ENCODE measurements at regions not wholly inside any gene's neighbourhood (a gene's known extent, or its start where the extent isn't known, plus 50 kb on each side); places are given as distances from the start of the nearest gene placed in this dataset.

DNA sequence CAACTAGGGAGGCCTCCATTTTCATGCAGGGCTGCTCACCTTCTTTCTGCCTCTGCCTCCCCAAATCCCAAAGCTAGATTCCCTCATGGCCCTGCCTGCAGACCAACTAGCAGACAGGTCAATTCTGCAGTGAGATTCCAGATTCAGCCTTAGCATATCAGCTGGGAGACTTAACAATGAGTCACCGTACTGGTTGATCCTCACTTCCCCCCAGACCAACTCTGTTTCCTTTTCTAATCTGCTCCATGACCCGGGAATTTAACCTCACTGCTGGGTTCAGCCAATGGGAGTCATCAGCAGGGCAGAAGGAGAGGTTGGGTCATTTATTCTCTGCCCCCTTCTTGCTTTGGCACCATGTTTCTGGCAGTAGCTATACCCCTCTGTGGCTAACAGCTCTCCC, 140.6 kb upstream of the GRIK3 start:
- WGBS (ENCODE audit: low lambda C conversion rate): 16% methylated on average over 2 of the region's 2 CpGs
- no peak overlapping the region for H2AFZ ChIP-seq (ENCODE audit: low read depth)

More for the DNA sequence above, 140.6 kb upstream of the GRIK3 start:
- no peak overlapping the region for H3K4me2 ChIP-seq
- H4K20me1 ChIP-seq (ENCODE audit: insufficient read depth): no peaks in the 10 kb centered on the region
- H3K4me3 ChIP-seq (ENCODE audit: low read depth in 2 of 2, low read length in 1 of 2): no peak overlapping the region
- DNase-seq: no peak
- TF ChIP-seq, protein P1, sequence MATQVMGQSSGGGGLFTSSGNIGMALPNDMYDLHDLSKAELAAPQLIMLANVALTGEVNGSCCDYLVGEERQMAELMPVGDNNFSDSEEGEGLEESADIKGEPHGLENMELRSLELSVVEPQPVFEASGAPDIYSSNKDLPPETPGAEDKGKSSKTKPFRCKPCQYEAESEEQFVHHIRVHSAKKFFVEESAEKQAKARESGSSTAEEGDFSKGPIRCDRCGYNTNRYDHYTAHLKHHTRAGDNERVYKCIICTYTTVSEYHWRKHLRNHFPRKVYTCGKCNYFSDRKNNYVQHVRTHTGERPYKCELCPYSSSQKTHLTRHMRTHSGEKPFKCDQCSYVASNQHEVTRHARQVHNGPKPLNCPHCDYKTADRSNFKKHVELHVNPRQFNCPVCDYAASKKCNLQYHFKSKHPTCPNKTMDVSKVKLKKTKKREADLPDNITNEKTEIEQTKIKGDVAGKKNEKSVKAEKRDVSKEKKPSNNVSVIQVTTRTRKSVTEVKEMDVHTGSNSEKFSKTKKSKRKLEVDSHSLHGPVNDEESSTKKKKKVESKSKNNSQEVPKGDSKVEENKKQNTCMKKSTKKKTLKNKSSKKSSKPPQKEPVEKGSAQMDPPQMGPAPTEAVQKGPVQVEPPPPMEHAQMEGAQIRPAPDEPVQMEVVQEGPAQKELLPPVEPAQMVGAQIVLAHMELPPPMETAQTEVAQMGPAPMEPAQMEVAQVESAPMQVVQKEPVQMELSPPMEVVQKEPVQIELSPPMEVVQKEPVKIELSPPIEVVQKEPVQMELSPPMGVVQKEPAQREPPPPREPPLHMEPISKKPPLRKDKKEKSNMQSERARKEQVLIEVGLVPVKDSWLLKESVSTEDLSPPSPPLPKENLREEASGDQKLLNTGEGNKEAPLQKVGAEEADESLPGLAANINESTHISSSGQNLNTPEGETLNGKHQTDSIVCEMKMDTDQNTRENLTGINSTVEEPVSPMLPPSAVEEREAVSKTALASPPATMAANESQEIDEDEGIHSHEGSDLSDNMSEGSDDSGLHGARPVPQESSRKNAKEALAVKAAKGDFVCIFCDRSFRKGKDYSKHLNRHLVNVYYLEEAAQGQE (IDR thresholded peaks at IDR 0.05; ENCODE audit: low read depth, low read length): no peak
- TF ChIP-seq RCOR1 (IDR thresholded peaks at IDR 0.05; ENCODE audit: low read length) (no peak), POLR2AphosphoS5 (IDR thresholded peaks at IDR 0.05; ENCODE audit: low read depth, low read length) (no peak), RXRA (IDR thresholded peaks at IDR 0.05; ENCODE audit: borderline replicate concordance, low read depth) (no peak), EZH2phosphoT487 (IDR thresholded peaks at IDR 0.05; ENCODE audit: borderline replicate concordance, low read depth) (no peak), NRF1 (IDR thresholded peaks at IDR 0.05; ENCODE audit: low read depth, low read length) (no peak), JUND (IDR thresholded peaks at IDR 0.05) (no peak), SIN3A (IDR thresholded peaks at IDR 0.05; ENCODE audit: borderline replicate concordance, low read depth, low read length) (no peak), CHD2 (IDR thresholded peaks at IDR 0.05; ENCODE audit: low read length, partially characterized antibody) (no peak), FOXJ3 (CRISPR knock-in tag; IDR thresholded peaks at IDR 0.05) (no peak), EP300 (IDR thresholded peaks at IDR 0.05; ENCODE audit: borderline replicate concordance in 1 of 2, low read depth in 1 of 2, low read length in 1 of 2) (no peak), TAF1 (IDR thresholded peaks at IDR 0.05; ENCODE audit: borderline replicate concordance, low read depth, low read length) (no peak)
- TF ChIP-seq, protein P2, sequence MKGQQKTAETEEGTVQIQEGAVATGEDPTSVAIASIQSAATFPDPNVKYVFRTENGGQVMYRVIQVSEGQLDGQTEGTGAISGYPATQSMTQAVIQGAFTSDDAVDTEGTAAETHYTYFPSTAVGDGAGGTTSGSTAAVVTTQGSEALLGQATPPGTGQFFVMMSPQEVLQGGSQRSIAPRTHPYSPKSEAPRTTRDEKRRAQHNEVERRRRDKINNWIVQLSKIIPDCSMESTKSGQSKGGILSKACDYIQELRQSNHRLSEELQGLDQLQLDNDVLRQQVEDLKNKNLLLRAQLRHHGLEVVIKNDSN (IDR thresholded peaks at IDR 0.05; ENCODE audit: borderline replicate concordance, low read depth): no peak
- TF ChIP-seq, protein P3, sequence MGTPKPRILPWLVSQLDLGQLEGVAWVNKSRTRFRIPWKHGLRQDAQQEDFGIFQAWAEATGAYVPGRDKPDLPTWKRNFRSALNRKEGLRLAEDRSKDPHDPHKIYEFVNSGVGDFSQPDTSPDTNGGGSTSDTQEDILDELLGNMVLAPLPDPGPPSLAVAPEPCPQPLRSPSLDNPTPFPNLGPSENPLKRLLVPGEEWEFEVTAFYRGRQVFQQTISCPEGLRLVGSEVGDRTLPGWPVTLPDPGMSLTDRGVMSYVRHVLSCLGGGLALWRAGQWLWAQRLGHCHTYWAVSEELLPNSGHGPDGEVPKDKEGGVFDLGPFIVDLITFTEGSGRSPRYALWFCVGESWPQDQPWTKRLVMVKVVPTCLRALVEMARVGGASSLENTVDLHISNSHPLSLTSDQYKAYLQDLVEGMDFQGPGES (IDR thresholded peaks at IDR 0.05; ENCODE audit: low read depth, low read length): no peak
- no peak overlapping the region for H3K9ac ChIP-seq
- H3K27ac ChIP-seq (ENCODE audit: low read depth in 2 of 2, low read length in 1 of 2): no peak overlapping the region
- CTCF ChIA-PET: interaction anchor here (0.6 to 2.3 kb wide), 3 partner anchors 172 to 599 kb away, joined by 3 to 10 read pairs (median 3); no protein-coding TSS in a partner anchor
- no peaks in the 10 kb centered on the region for H3K27me3 ChIP-seq (ENCODE audit: insufficient read depth)
- H3K9me2 ChIP-seq: no peaks in the 10 kb centered on the region
- no peaks in the 10 kb centered on the region for H3K36me3 ChIP-seq (replicated peaks in 1 of 2; ENCODE audit: control insufficient read depth in 1 of 2, insufficient read depth in 2 of 2, low read length in 1 of 2)
- POLR2A ChIA-PET: no interaction called here
- H3K9me3 ChIP-seq: no peaks in the 10 kb centered on the region
- no peaks in the 10 kb centered on the region for H3K79me2 ChIP-seq (ENCODE audit: insufficient read depth)
- H3F3A ChIP-seq (replicated peaks; ENCODE audit: insufficient read depth): no peaks in the 10 kb centered on the region
- H3K4me1 ChIP-seq (ENCODE audit: control insufficient read depth in 1 of 2, insufficient read depth in 2 of 2, low read depth in 1 of 2, low read length in 1 of 2): no peaks in the 10 kb centered on the region; a peak in 1 of 4 replicates

Measured in SK-N-SH (cell line).